ENCODE measurements at regions not wholly inside any gene's neighbourhood (a gene's known extent, or its start where the extent isn't known, plus 50 kb on each side); places are given as distances from the start of the nearest gene placed in this dataset.

GRCh38 chr4:123503698-123504363, 107.2 kb downstream of the SPRY1 start:
- peaks cover 0 to 16% (median 0%) of the 10 kb centered on the region in 3 experiments for H3K27me3 ChIP-seq (ENCODE audit: control insufficient read depth in 3 of 3, insufficient read depth in 3 of 3, low read depth in 1 of 3, low read length in 3 of 3)
- DNase-seq (ENCODE audit: low spot score): no peak
- H3K4ac ChIP-seq (ENCODE audit: low read length): no peak overlapping the region
- H2BK12ac ChIP-seq (ENCODE audit: low read length): no peak overlapping the region
- H3K4me1 ChIP-seq (ENCODE audit: control insufficient read depth in 2 of 2, insufficient read depth in 1 of 2, low read depth in 1 of 2, low read length in 2 of 2): peaks cover 2 to 24% of the 10 kb centered on the region in 2 donors
- H3K9me3 ChIP-seq (replicated peaks in 1 of 2; ENCODE audit: control insufficient read depth in 2 of 2, insufficient read depth in 1 of 2, low read depth in 1 of 2, low read length in 2 of 2): peaks cover 0 to 23% of the 10 kb centered on the region in 2 donors
- H3K79me1 ChIP-seq (ENCODE audit: low read depth, low read length): no peaks in the 10 kb centered on the region
- no peak overlapping the region for H3K27ac ChIP-seq (replicated peaks; ENCODE audit: low read length)
- no peak overlapping the region for H4K8ac ChIP-seq (ENCODE audit: low read depth, low read length)
- no peak overlapping the region for H2BK5ac ChIP-seq (ENCODE audit: low read length)
- H3K14ac ChIP-seq (ENCODE audit: low read length): no peak overlapping the region
- H4K91ac ChIP-seq (ENCODE audit: low read depth, low read length, poor library complexity): no peak overlapping the region
- no peaks in the 10 kb centered on the region for H3K36me3 ChIP-seq (replicated peaks in 1 of 2; ENCODE audit: control insufficient read depth in 2 of 2, insufficient read depth in 2 of 2, low read length in 2 of 2)
- H3K18ac ChIP-seq (ENCODE audit: low read length): no peak overlapping the region
- H3K23ac ChIP-seq (ENCODE audit: low read depth, low read length, poor library complexity): no peak overlapping the region
- H3K9ac ChIP-seq (ENCODE audit: low read depth, low read length, poor library complexity): no peak overlapping the region
- H3K4me2 ChIP-seq (ENCODE audit: insufficient read depth, low read length, poor library complexity, severe bottlenecking): no peak overlapping the region
- no peak overlapping the region for H2AK5ac ChIP-seq (ENCODE audit: low read depth, low read length)
- WGBS, 2 donors (ENCODE audit: extremely low coverage in 2 of 2, insufficient read length in 2 of 2, insufficient replicate concordance in 1 of 2): no CpG with 5 or more reads among the region's 4 CpGs
- no peak overlapping the region for H2AFZ ChIP-seq (ENCODE audit: low read length)
- no peak overlapping the region for H3K4me3 ChIP-seq (ENCODE audit: low read length in 2 of 2)
- no peak overlapping the region for H2BK15ac ChIP-seq (ENCODE audit: low read length)
- H2BK120ac ChIP-seq (ENCODE audit: low read depth, low read length): no peak overlapping the region

GRCh38 chr4:123505095-123506010, 108.8 kb downstream of the SPRY1 start:
- Histone ChIP-seq H2BK15ac (ENCODE audit: low read length) (no peak overlapping the region), H3K4me3 (ENCODE audit: low read length in 2 of 2) (peak overlapping the region; percentile 47 to 74), H3K27ac (replicated peaks; ENCODE audit: low read length) (no peak overlapping the region), H2AFZ (ENCODE audit: low read length) (peak overlapping the region; percentile 81), H3K4ac (ENCODE audit: low read length) (no peak overlapping the region), H2BK5ac (ENCODE audit: low read length) (no peak overlapping the region), H2BK12ac (ENCODE audit: low read length) (no peak overlapping the region), H3K14ac (ENCODE audit: low read length) (no peak overlapping the region), H4K91ac (ENCODE audit: low read depth, low read length, poor library complexity) (no peak overlapping the region), H3K4me2 (ENCODE audit: insufficient read depth, low read length, poor library complexity, severe bottlenecking) (peak overlapping the region; percentile 72), H4K8ac (ENCODE audit: low read depth, low read length) (no peak overlapping the region), H2AK5ac (ENCODE audit: low read depth, low read length) (no peak overlapping the region), H3K18ac (ENCODE audit: low read length) (peak overlapping the region; percentile 81), H3K79me1 (ENCODE audit: low read depth, low read length) (no peaks in the 10 kb centered on the region), H3K9ac (ENCODE audit: low read depth, low read length, poor library complexity) (peak overlapping the region; percentile 30), H3K27me3 (ENCODE audit: control insufficient read depth in 3 of 3, insufficient read depth in 3 of 3, low read depth in 1 of 3, low read length in 3 of 3) (peaks cover 0 to 16% (median 0%) of the 10 kb centered on the region in 3 experiments), H3K9me3 (replicated peaks in 1 of 2; ENCODE audit: control insufficient read depth in 2 of 2, insufficient read depth in 1 of 2, low read depth in 1 of 2, low read length in 2 of 2) (peaks cover 0 to 21% of the 10 kb centered on the region in 2 donors), H3K23ac (ENCODE audit: low read depth, low read length, poor library complexity) (no peak overlapping the region), H2BK120ac (ENCODE audit: low read depth, low read length) (no peak overlapping the region), H3K36me3 (replicated peaks in 1 of 2; ENCODE audit: control insufficient read depth in 2 of 2, insufficient read depth in 2 of 2, low read length in 2 of 2) (no peaks in the 10 kb centered on the region), H3K4me1 (ENCODE audit: control insufficient read depth in 2 of 2, insufficient read depth in 1 of 2, low read depth in 1 of 2, low read length in 2 of 2) (peaks cover 2 to 24% of the 10 kb centered on the region in 2 donors)
- peak; percentile 82 for DNase-seq (ENCODE audit: low spot score)
- no CpG with 5 or more reads among the region's 58 CpGs for WGBS, 2 donors (ENCODE audit: extremely low coverage in 2 of 2, insufficient read length in 2 of 2, insufficient replicate concordance in 1 of 2)

- no peak for DNase-seq (ENCODE audit: low spot score)
- WGBS, 2 donors (ENCODE audit: extremely low coverage in 2 of 2, insufficient read length in 2 of 2, insufficient replicate concordance in 1 of 2): no CpG with 5 or more reads among the region's 17 CpGs
- Histone ChIP-seq H3K4ac (ENCODE audit: low read length) (no peak overlapping the region), H3K79me1 (ENCODE audit: low read depth, low read length) (no peaks in the 10 kb centered on the region), H3K27ac (replicated peaks; ENCODE audit: low read length) (no peak overlapping the region), H3K23ac (ENCODE audit: low read depth, low read length, poor library complexity) (no peak overlapping the region), H4K8ac (ENCODE audit: low read depth, low read length) (no peak overlapping the region), H3K4me1 (ENCODE audit: control insufficient read depth in 2 of 2, insufficient read depth in 1 of 2, low read depth in 1 of 2, low read length in 2 of 2) (peaks cover 2 to 24% of the 10 kb centered on the region in 2 donors), H3K27me3 (ENCODE audit: control insufficient read depth in 3 of 3, insufficient read depth in 3 of 3, low read depth in 1 of 3, low read length in 3 of 3) (peaks cover 0 to 16% (median 0%) of the 10 kb centered on the region in 3 experiments), H3K9ac (ENCODE audit: low read depth, low read length, poor library complexity) (peak overlapping the region; percentile 30), H2BK5ac (ENCODE audit: low read length) (no peak overlapping the region), H2AFZ (ENCODE audit: low read length) (peak overlapping the region; percentile 69), H3K18ac (ENCODE audit: low read length) (no peak overlapping the region), H2AK5ac (ENCODE audit: low read depth, low read length) (no peak overlapping the region), H2BK120ac (ENCODE audit: low read depth, low read length) (no peak overlapping the region), H2BK15ac (ENCODE audit: low read length) (no peak overlapping the region), H3K9me3 (replicated peaks in 1 of 2; ENCODE audit: control insufficient read depth in 2 of 2, insufficient read depth in 1 of 2, low read depth in 1 of 2, low read length in 2 of 2) (peaks cover 0 to 14% of the 10 kb centered on the region in 2 donors), H3K4me2 (ENCODE audit: insufficient read depth, low read length, poor library complexity, severe bottlenecking) (peak overlapping the region; percentile 72), H3K36me3 (replicated peaks in 1 of 2; ENCODE audit: control insufficient read depth in 2 of 2, insufficient read depth in 2 of 2, low read length in 2 of 2) (no peaks in the 10 kb centered on the region), H3K14ac (ENCODE audit: low read length) (no peak overlapping the region), H3K4me3 (ENCODE audit: low read length in 2 of 2) (peak overlapping the region; percentile 19 to 74), H2BK12ac (ENCODE audit: low read length) (no peak overlapping the region), H4K91ac (ENCODE audit: low read depth, low read length, poor library complexity) (no peak overlapping the region)
These were observed 109.6 kb downstream of the SPRY1 start for GRCh38 chr4:123506011-123506695.
